Choroid plexus epithelial cell (primary cell): ENCODE measurements at regions not wholly inside any gene's neighbourhood (a gene's known extent, or its start where the extent isn't known, plus 50 kb on each side); places are given as distances from the start of the nearest gene placed in this dataset.
A peak's percentile ranks its signal among the peaks of the same experiment; 100 is the strongest.

Source experiments
- DNase-seq: peaks from one replicate; pipeline ENCODE4 v3.0.0-alpha.2; 2010; ENCODE audit warnings: low read depth
- H3K4me3 ChIP-seq: 2 replicates; pipeline ENCODE4 v1.5.1; 2011; ENCODE audit warnings: low read depth, mild to moderate bottlenecking, control low read depth, low read length, moderate library complexity
- CTCF ChIP-seq: conservative IDR thresholded peaks from 2 replicates; pipeline ENCODE4 v1.5.1; 2011; ENCODE audit warnings: low read depth, mild to moderate bottlenecking, control low read depth, inconsistent platforms, low read length, moderate library complexity

DNA sequence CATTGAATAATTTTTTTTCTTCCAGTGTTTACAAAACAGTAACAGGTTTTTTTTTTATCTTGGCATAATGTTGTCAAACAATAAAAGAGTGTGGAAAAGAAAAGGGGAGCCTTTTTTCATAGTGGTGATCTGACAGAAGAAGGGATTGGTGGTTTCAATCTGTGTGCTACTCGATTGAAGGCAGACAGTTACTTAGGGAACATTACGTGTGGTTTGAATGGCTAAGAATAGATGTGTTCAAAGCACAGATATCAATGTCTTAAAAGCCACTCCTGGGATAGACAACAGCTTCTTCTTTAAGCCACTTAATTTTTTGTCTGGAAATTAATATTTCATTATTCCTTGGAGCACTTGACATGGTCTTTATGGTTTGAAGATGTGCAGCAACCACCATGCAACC, 558.6 kb upstream of the ADGRL2 start:
- no peak for TF ChIP-seq CTCF
- H3K4me3 ChIP-seq: no peak overlapping the region
- no peak for DNase-seq

DNA sequence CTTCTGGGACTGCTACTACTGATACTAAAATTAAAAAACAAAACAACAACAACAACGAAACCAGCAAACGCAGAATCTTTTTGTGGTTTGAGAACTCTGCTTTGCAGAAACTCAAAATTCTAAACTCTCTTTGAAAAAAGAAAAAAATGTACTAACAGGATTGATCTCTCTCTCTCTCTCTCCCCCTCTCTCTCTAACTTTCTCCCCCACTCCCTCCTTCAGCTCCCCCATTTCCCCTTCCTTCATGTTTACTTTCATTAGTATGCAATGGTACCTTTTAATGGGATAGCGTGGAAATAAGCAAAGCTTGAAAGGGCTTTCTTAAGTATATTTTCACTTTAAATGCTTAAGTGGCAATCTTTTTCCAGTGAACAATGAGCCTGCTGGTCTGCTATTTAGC, 562.6 kb upstream of the ADGRL2 start:
- peak; percentile 9 for DNase-seq
- no peak for TF ChIP-seq CTCF

GRCh38 chr1:81237473-81238089, 563.2 kb upstream of the ADGRL2 start:
- peak overlapping the region; percentile 40 for H3K4me3 ChIP-seq
- no peak for TF ChIP-seq CTCF
- peak; percentile 14 for DNase-seq

More for the DNA sequence above, 562.6 kb upstream of the ADGRL2 start:
- H3K4me3 ChIP-seq: peak overlapping the region; percentile 40

- no peak overlapping the region for H3K4me3 ChIP-seq
- DNase-seq: no peak
- no peak for TF ChIP-seq CTCF
These were observed 566.5 kb upstream of the ADGRL2 start for GRCh38 chr1:81234237-81234636.

- no peak for TF ChIP-seq CTCF
- DNase-seq: no peak
- no peak overlapping the region for H3K4me3 ChIP-seq
These were observed 567.1 kb upstream of the ADGRL2 start for GRCh38 chr1:81233591-81233990.

- no peak for DNase-seq
- no peak for TF ChIP-seq CTCF
- H3K4me3 ChIP-seq: no peak overlapping the region
These were observed 568.3 kb upstream of the ADGRL2 start for GRCh38 chr1:81232420-81232819.

DNA sequence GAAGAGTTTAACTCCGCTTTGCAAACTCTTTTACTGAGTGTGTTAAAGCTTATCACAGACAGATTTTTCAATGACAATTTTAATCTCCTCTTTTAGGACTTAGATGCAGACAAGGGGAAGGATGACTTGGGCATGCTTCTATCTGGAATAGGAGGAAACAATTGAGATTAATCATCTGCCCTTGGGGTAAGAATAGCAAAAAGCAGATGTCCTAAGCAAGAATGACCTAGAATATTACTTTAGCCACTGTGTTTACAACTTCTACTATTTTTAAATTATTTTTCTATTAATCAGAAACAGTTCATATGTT, 569.0 kb upstream of the ADGRL2 start:
- TF ChIP-seq CTCF: no peak
- DNase-seq: no peak
- H3K4me3 ChIP-seq: no peak overlapping the region
